ENCODE measurements at regions not wholly inside any gene's neighbourhood (a gene's known extent, or its start where the extent isn't known, plus 50 kb on each side); places are given as distances from the start of the nearest gene placed in this dataset.

- H3K27ac ChIP-seq (ENCODE audit: low read depth, low read length), result no peak overlapping the region
These were observed 57.4 kb upstream of the CCDC167 start for GRCh38 chr6:37556881-37557644.

GRCh38 chr6:37555040-37555781 lies 55.5 kb upstream of the CCDC167 start:
- no peak overlapping the region for H2AFZ ChIP-seq (ENCODE audit: low read length, unreplicated experiment)
- peaks cover 36% of the 10 kb centered on the region for H3K4me1 ChIP-seq (ENCODE audit: control insufficient read depth, insufficient read depth, low read length, unreplicated experiment)
- no peak overlapping the region for H3K27ac ChIP-seq (ENCODE audit: low read depth, low read length)
- H3K79me2 ChIP-seq (ENCODE audit: control insufficient read depth, insufficient read depth, low read length, unreplicated experiment), result no peaks in the 10 kb centered on the region
- H3K36me3 ChIP-seq (ENCODE audit: insufficient read depth, low read length), result no peaks in the 10 kb centered on the region
- H3K4me3 ChIP-seq (ENCODE audit: low read depth, low read length), result no peak overlapping the region
- no peaks in the 10 kb centered on the region for H3K27me3 ChIP-seq (ENCODE audit: insufficient read depth, low read length)

More at GRCh38 chr6:37556881-37557644, 57.4 kb upstream of the CCDC167 start:
- Histone ChIP-seq H3K4me3 (ENCODE audit: low read depth, low read length) (no peak overlapping the region), H2AFZ (ENCODE audit: low read length, unreplicated experiment) (no peak overlapping the region), H3K4me1 (ENCODE audit: control insufficient read depth, insufficient read depth, low read length, unreplicated experiment) (peaks cover 26% of the 10 kb centered on the region), H3K27me3 (ENCODE audit: insufficient read depth, low read length) (no peaks in the 10 kb centered on the region; the same call in 1 of the 2 replicates), H3K79me2 (ENCODE audit: control insufficient read depth, insufficient read depth, low read length, unreplicated experiment) (no peaks in the 10 kb centered on the region), H3K36me3 (ENCODE audit: insufficient read depth, low read length) (no peaks in the 10 kb centered on the region)

GRCh38 chr6:37554480-37554819 lies 54.8 kb upstream of the CCDC167 start:
- Histone ChIP-seq H3K4me1 (ENCODE audit: control insufficient read depth, insufficient read depth, low read length, unreplicated experiment) (peaks cover 40% of the 10 kb centered on the region), H3K79me2 (ENCODE audit: control insufficient read depth, insufficient read depth, low read length, unreplicated experiment) (no peaks in the 10 kb centered on the region), H3K27me3 (ENCODE audit: insufficient read depth, low read length) (no peaks in the 10 kb centered on the region), H3K27ac (ENCODE audit: low read depth, low read length) (no peak overlapping the region; the same call in 1 of the 2 replicates), H3K36me3 (ENCODE audit: insufficient read depth, low read length) (no peaks in the 10 kb centered on the region), H2AFZ (ENCODE audit: low read length, unreplicated experiment) (no peak overlapping the region), H3K4me3 (ENCODE audit: low read depth, low read length) (peak overlapping the region; percentile 28; the same call in 1 of the 2 replicates)

- Histone ChIP-seq H3K4me1 (ENCODE audit: control insufficient read depth, insufficient read depth, low read length, unreplicated experiment) (peaks cover 49% of the 10 kb centered on the region), H3K36me3 (ENCODE audit: insufficient read depth, low read length) (no peaks in the 10 kb centered on the region), H2AFZ (ENCODE audit: low read length, unreplicated experiment) (no peak overlapping the region), H3K4me3 (ENCODE audit: low read depth, low read length) (no peak overlapping the region), H3K79me2 (ENCODE audit: control insufficient read depth, insufficient read depth, low read length, unreplicated experiment) (no peaks in the 10 kb centered on the region), H3K27me3 (ENCODE audit: insufficient read depth, low read length) (no peaks in the 10 kb centered on the region), H3K27ac (ENCODE audit: low read depth, low read length) (no peak overlapping the region)
These were observed 52.6 kb upstream of the CCDC167 start for GRCh38 chr6:37552267-37552666.

- H3K79me2 ChIP-seq (ENCODE audit: control insufficient read depth, insufficient read depth, low read length, unreplicated experiment), result no peaks in the 10 kb centered on the region
- no peak overlapping the region for H2AFZ ChIP-seq (ENCODE audit: low read length, unreplicated experiment)
- H3K27ac ChIP-seq (ENCODE audit: low read depth, low read length), result no peak overlapping the region
- peaks cover 49% of the 10 kb centered on the region for H3K4me1 ChIP-seq (ENCODE audit: control insufficient read depth, insufficient read depth, low read length, unreplicated experiment)
- no peaks in the 10 kb centered on the region for H3K27me3 ChIP-seq (ENCODE audit: insufficient read depth, low read length)
- no peak overlapping the region for H3K4me3 ChIP-seq (ENCODE audit: low read depth, low read length)
- H3K36me3 ChIP-seq (ENCODE audit: insufficient read depth, low read length), result no peaks in the 10 kb centered on the region
These were observed 52.2 kb upstream of the CCDC167 start for GRCh38 chr6:37551867-37552266.

- no peaks in the 10 kb centered on the region for H3K36me3 ChIP-seq (ENCODE audit: insufficient read depth, low read length)
- H2AFZ ChIP-seq (ENCODE audit: low read length, unreplicated experiment), result no peak overlapping the region
- no peaks in the 10 kb centered on the region for H3K79me2 ChIP-seq (ENCODE audit: control insufficient read depth, insufficient read depth, low read length, unreplicated experiment)
- peaks cover 49% of the 10 kb centered on the region for H3K4me1 ChIP-seq (ENCODE audit: control insufficient read depth, insufficient read depth, low read length, unreplicated experiment)
- no peak overlapping the region for H3K27ac ChIP-seq (ENCODE audit: low read depth, low read length)
- no peak overlapping the region for H3K4me3 ChIP-seq (ENCODE audit: low read depth, low read length)
- no peaks in the 10 kb centered on the region for H3K27me3 ChIP-seq (ENCODE audit: insufficient read depth, low read length)
These were observed 51.8 kb upstream of the CCDC167 start for GRCh38 chr6:37551446-37551845.

GRCh38 chr6:37551002-37551401 lies 51.3 kb upstream of the CCDC167 start:
- Histone ChIP-seq H3K79me2 (ENCODE audit: control insufficient read depth, insufficient read depth, low read length, unreplicated experiment) (no peaks in the 10 kb centered on the region), H3K27ac (ENCODE audit: low read depth, low read length) (no peak overlapping the region), H3K4me3 (ENCODE audit: low read depth, low read length) (no peak overlapping the region), H3K27me3 (ENCODE audit: insufficient read depth, low read length) (no peaks in the 10 kb centered on the region), H3K36me3 (ENCODE audit: insufficient read depth, low read length) (no peaks in the 10 kb centered on the region), H2AFZ (ENCODE audit: low read length, unreplicated experiment) (no peak overlapping the region), H3K4me1 (ENCODE audit: control insufficient read depth, insufficient read depth, low read length, unreplicated experiment) (peaks cover 49% of the 10 kb centered on the region)

GRCh38 chr6:37550191-37550831 lies 50.6 kb upstream of the CCDC167 start:
- no peak overlapping the region for H2AFZ ChIP-seq (ENCODE audit: low read length, unreplicated experiment)
- peak overlapping the region; percentile 37; the same call in 1 of the 2 replicates for H3K27ac ChIP-seq (ENCODE audit: low read depth, low read length)
- no peaks in the 10 kb centered on the region for H3K27me3 ChIP-seq (ENCODE audit: insufficient read depth, low read length)
- no peaks in the 10 kb centered on the region for H3K36me3 ChIP-seq (ENCODE audit: insufficient read depth, low read length)
- no peaks in the 10 kb centered on the region for H3K79me2 ChIP-seq (ENCODE audit: control insufficient read depth, insufficient read depth, low read length, unreplicated experiment)
- H3K4me1 ChIP-seq (ENCODE audit: control insufficient read depth, insufficient read depth, low read length, unreplicated experiment), result peaks cover 49% of the 10 kb centered on the region
- no peak overlapping the region for H3K4me3 ChIP-seq (ENCODE audit: low read depth, low read length)

- no peak overlapping the region for H2AFZ ChIP-seq (ENCODE audit: low read length, unreplicated experiment)
- no peaks in the 10 kb centered on the region for H3K27me3 ChIP-seq (ENCODE audit: insufficient read depth, low read length)
- H3K4me1 ChIP-seq (ENCODE audit: control insufficient read depth, insufficient read depth, low read length, unreplicated experiment), result peaks cover 43% of the 10 kb centered on the region
- H3K36me3 ChIP-seq (ENCODE audit: insufficient read depth, low read length), result no peaks in the 10 kb centered on the region
- H3K4me3 ChIP-seq (ENCODE audit: low read depth, low read length), result no peak overlapping the region
- H3K27ac ChIP-seq (ENCODE audit: low read depth, low read length), result peak overlapping the region; percentile 37; the same call in 1 of the 2 replicates
- H3K79me2 ChIP-seq (ENCODE audit: control insufficient read depth, insufficient read depth, low read length, unreplicated experiment), result no peaks in the 10 kb centered on the region
These were observed 49.9 kb upstream of the CCDC167 start for GRCh38 chr6:37549558-37549957.
